Activated T-helper 1 cell treated with anti-CD3 and anti-CD28 coated beads, Interleukin-12 subunit alpha, Interleukin-12 subunit beta, Interleukin-2, Interleukin-4 antibody, amounts not matched to agents 30 ng/mL and 10 ng/mL and 1 ng/mL, durations not matched to agents 14 hours and 24 hours and 36 hours (primary cell): ENCODE measurements at regions not wholly inside any gene's neighbourhood (a gene's known extent, or its start where the extent isn't known, plus 50 kb on each side); places are given as distances from the start of the nearest gene placed in this dataset.

Source experiments
- DNase-seq: peaks from one replicate; pipeline ENCODE4 v3.0.0; 2021; ENCODE audit warnings: low spot score
- H3K27ac Mint-ChIP-seq: one replicate; pipeline ENCODE4 v1.8.0; 2021; ENCODE audit warnings: mild to moderate bottlenecking, mixed read lengths
- H3K27me3 Mint-ChIP-seq: one replicate; pipeline ENCODE4 v1.8.0; 2022; ENCODE audit warnings: mild to moderate bottlenecking, moderate library complexity, mixed read lengths; ENCODE audit not compliant: insufficient read depth
- H3K36me3 Mint-ChIP-seq: one replicate; pipeline ENCODE4 v1.8.0; 2021; ENCODE audit warnings: low read depth, mixed read lengths
- H3K4me1 Mint-ChIP-seq: one replicate; pipeline ENCODE4 v1.8.0; 2021; ENCODE audit warnings: low read depth, mixed read lengths
- H3K4me3 Mint-ChIP-seq: one replicate; pipeline ENCODE4 v1.8.0; 2021; ENCODE audit warnings: mild to moderate bottlenecking, moderate library complexity, mixed read lengths
- H3K9me3 Mint-ChIP-seq: one replicate; pipeline ENCODE4 v1.8.0; 2021; ENCODE audit warnings: mixed read lengths
- intact Hi-C: fragments of 100-400 bp; cut with micrococcal nuclease; formaldehyde crosslinking; loops from one replicate; pipeline ENCODE4 v1.15.1; 2024

- Mint-ChIP-seq H3K4me3 (no peak overlapping the region), H3K27ac (no peak overlapping the region), H3K9me3 (no peaks in the 10 kb centered on the region), H3K4me1 (no peaks in the 10 kb centered on the region), H3K27me3 (no peaks in the 10 kb centered on the region), H3K36me3 (no peaks in the 10 kb centered on the region)
- intact Hi-C loops = no loop called here
- DNase-seq = no peak
Measured at GRCh38 chr4:106869551-106869950, 166.6 kb downstream of the DKK2 start.

- Mint-ChIP-seq H3K27ac (no peak overlapping the region), H3K4me1 (no peaks in the 10 kb centered on the region), H3K4me3 (no peak overlapping the region), H3K36me3 (no peaks in the 10 kb centered on the region), H3K27me3 (no peaks in the 10 kb centered on the region), H3K9me3 (no peaks in the 10 kb centered on the region)
- intact Hi-C loops = no loop called here
- no peak for DNase-seq
Measured at GRCh38 chr4:106868381-106869035, 167.6 kb downstream of the DKK2 start.

GRCh38 chr4:106864231-106864630, 171.9 kb downstream of the DKK2 start:
- H3K4me3 Mint-ChIP-seq = no peak overlapping the region
- no peak overlapping the region for H3K27ac Mint-ChIP-seq
- no peaks in the 10 kb centered on the region for H3K9me3 Mint-ChIP-seq
- no peaks in the 10 kb centered on the region for H3K4me1 Mint-ChIP-seq
- H3K27me3 Mint-ChIP-seq = no peaks in the 10 kb centered on the region
- intact Hi-C loops = no loop called here
- DNase-seq = no peak
- no peaks in the 10 kb centered on the region for H3K36me3 Mint-ChIP-seq

- H3K36me3 Mint-ChIP-seq = no peaks in the 10 kb centered on the region
- intact Hi-C loops = no loop called here
- no peaks in the 10 kb centered on the region for H3K27me3 Mint-ChIP-seq
- H3K4me1 Mint-ChIP-seq = no peaks in the 10 kb centered on the region
- DNase-seq = no peak
- no peak overlapping the region for H3K27ac Mint-ChIP-seq
- no peak overlapping the region for H3K4me3 Mint-ChIP-seq
- H3K9me3 Mint-ChIP-seq = no peaks in the 10 kb centered on the region
Measured at GRCh38 chr4:106854569-106855351, 181.4 kb downstream of the DKK2 start.

GRCh38 chr4:106852426-106852825, 183.7 kb downstream of the DKK2 start:
- Mint-ChIP-seq H3K27ac (no peak overlapping the region), H3K4me3 (no peak overlapping the region), H3K36me3 (no peaks in the 10 kb centered on the region), H3K27me3 (no peaks in the 10 kb centered on the region), H3K9me3 (no peaks in the 10 kb centered on the region), H3K4me1 (no peaks in the 10 kb centered on the region)
- intact Hi-C loops = no loop called here
- no peak for DNase-seq

- Mint-ChIP-seq H3K4me3 (no peak overlapping the region), H3K36me3 (no peaks in the 10 kb centered on the region), H3K27ac (no peak overlapping the region), H3K27me3 (no peaks in the 10 kb centered on the region), H3K4me1 (no peaks in the 10 kb centered on the region), H3K9me3 (no peaks in the 10 kb centered on the region)
- DNase-seq = no peak
- intact Hi-C loops = no loop called here
Measured at GRCh38 chr4:106851726-106852125, 184.4 kb downstream of the DKK2 start.

GRCh38 chr4:106850691-106851090, 185.4 kb downstream of the DKK2 start:
- Mint-ChIP-seq H3K27me3 (no peaks in the 10 kb centered on the region), H3K36me3 (no peaks in the 10 kb centered on the region), H3K4me3 (no peak overlapping the region), H3K27ac (no peak overlapping the region), H3K4me1 (no peaks in the 10 kb centered on the region), H3K9me3 (no peaks in the 10 kb centered on the region)
- intact Hi-C loops = no loop called here
- DNase-seq = no peak

- H3K4me1 Mint-ChIP-seq = no peaks in the 10 kb centered on the region
- H3K27me3 Mint-ChIP-seq = no peaks in the 10 kb centered on the region
- intact Hi-C loops = no loop called here
- H3K4me3 Mint-ChIP-seq = no peak overlapping the region
- no peak overlapping the region for H3K27ac Mint-ChIP-seq
- peaks cover 3% of the 10 kb centered on the region for H3K9me3 Mint-ChIP-seq
- H3K36me3 Mint-ChIP-seq = no peaks in the 10 kb centered on the region
- no peak for DNase-seq
Measured at GRCh38 chr4:106835919-106836318, 200.2 kb downstream of the DKK2 start.

- Mint-ChIP-seq H3K27me3 (no peaks in the 10 kb centered on the region), H3K4me3 (no peak overlapping the region), H3K36me3 (no peaks in the 10 kb centered on the region), H3K9me3 (no peaks in the 10 kb centered on the region), H3K27ac (no peak overlapping the region), H3K4me1 (no peaks in the 10 kb centered on the region)
- no peak for DNase-seq
- intact Hi-C loops = no loop called here
Measured at GRCh38 chr4:106830879-106831278, 205.2 kb downstream of the DKK2 start.

GRCh38 chr4:106818764-106819163, 217.3 kb downstream of the DKK2 start:
- DNase-seq = no peak
- Mint-ChIP-seq H3K4me1 (no peaks in the 10 kb centered on the region), H3K27me3 (no peaks in the 10 kb centered on the region), H3K9me3 (no peaks in the 10 kb centered on the region), H3K36me3 (no peaks in the 10 kb centered on the region), H3K4me3 (no peak overlapping the region), H3K27ac (no peak overlapping the region)
- intact Hi-C loops = no loop called here

GRCh38 chr4:106816496-106816895, 219.6 kb downstream of the DKK2 start:
- Mint-ChIP-seq H3K4me1 (no peaks in the 10 kb centered on the region), H3K27me3 (no peaks in the 10 kb centered on the region), H3K27ac (no peak overlapping the region), H3K36me3 (no peaks in the 10 kb centered on the region), H3K9me3 (no peaks in the 10 kb centered on the region), H3K4me3 (no peak overlapping the region)
- intact Hi-C loops = no loop called here
- DNase-seq = no peak

- no peaks in the 10 kb centered on the region for H3K9me3 Mint-ChIP-seq
- no peak for DNase-seq
- no peaks in the 10 kb centered on the region for H3K4me1 Mint-ChIP-seq
- no peak overlapping the region for H3K4me3 Mint-ChIP-seq
- H3K27me3 Mint-ChIP-seq = no peaks in the 10 kb centered on the region
- intact Hi-C loops = no loop called here
- H3K36me3 Mint-ChIP-seq = no peaks in the 10 kb centered on the region
- H3K27ac Mint-ChIP-seq = no peak overlapping the region
Measured at GRCh38 chr4:106810122-106810521, 226.0 kb downstream of the DKK2 start.

GRCh38 chr4:106809076-106809475, 227.0 kb downstream of the DKK2 start:
- Mint-ChIP-seq H3K4me1 (no peaks in the 10 kb centered on the region), H3K36me3 (no peaks in the 10 kb centered on the region), H3K4me3 (no peak overlapping the region), H3K9me3 (no peaks in the 10 kb centered on the region), H3K27me3 (no peaks in the 10 kb centered on the region), H3K27ac (no peak overlapping the region)
- intact Hi-C loops = loop anchor here (5.0 kb wide), 1 partner anchor 542 kb away; no protein-coding TSS in a partner anchor
- no peak for DNase-seq
